GM12873 (cell line): ENCODE measurements at regions not wholly inside any gene's neighbourhood (a gene's known extent, or its start where the extent isn't known, plus 50 kb on each side); places are given as distances from the start of the nearest gene placed in this dataset.

ENCODE experiments used
- CTCF ChIP-seq: IDR thresholded peaks from 2 replicates; pipeline ENCODE4 v1.5.1; 2012; ENCODE audit warnings: low read depth, mild to moderate bottlenecking, moderate library complexity, low read length, control low read depth; ENCODE audit not compliant: insufficient read depth; ENCODE audit errors: missing control alignments

- no peak for TF ChIP-seq CTCF
These were observed 388.9 kb downstream of the HTR1A start for GRCh38 chr5:63573380-63573779.

DNA sequence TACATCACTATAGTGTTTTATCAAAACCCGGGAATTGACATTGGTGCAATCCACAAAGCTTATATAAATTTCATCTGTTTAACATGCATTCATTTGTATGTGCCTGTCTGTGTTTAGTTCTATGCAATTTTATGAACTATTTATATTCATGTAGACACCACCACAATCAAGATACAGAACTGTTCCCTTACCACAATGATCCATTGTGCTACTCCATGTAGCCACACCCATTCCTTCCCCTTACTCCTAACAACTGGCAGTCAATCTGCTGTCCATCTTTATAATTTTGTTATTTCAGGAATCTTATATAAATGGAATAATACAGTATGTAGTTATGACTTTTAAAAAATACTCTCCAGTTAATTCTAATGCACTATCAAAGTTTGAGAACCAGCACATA is 389.5 kb downstream of the HTR1A start:
- TF ChIP-seq CTCF: no peak

- TF ChIP-seq CTCF: no peak
These were observed 391.5 kb downstream of the HTR1A start for GRCh38 chr5:63570752-63571151.

DNA sequence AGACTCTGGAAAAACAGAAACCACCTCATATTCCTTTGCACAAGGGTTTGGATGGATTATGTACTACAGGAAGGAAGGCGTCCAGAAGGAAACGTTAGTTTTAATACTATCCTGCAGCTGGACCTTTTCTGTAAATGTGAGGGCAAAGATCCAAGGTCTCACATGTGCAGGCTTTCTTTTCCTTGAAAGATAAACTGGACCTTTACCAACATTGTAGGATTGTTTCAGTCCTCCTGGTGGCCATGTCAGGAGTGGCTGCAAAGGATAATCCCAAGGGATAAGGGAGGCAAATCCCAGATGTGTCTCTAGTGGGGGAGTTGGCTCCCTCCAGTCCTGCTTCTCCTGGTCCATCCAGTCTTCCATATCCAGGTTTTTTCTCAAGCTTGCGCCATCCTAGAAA is 397.5 kb downstream of the HTR1A start:
- TF ChIP-seq CTCF: no peak

GRCh38 chr5:63563008-63563917 is 399.0 kb downstream of the HTR1A start:
- TF ChIP-seq CTCF: no peak

DNA sequence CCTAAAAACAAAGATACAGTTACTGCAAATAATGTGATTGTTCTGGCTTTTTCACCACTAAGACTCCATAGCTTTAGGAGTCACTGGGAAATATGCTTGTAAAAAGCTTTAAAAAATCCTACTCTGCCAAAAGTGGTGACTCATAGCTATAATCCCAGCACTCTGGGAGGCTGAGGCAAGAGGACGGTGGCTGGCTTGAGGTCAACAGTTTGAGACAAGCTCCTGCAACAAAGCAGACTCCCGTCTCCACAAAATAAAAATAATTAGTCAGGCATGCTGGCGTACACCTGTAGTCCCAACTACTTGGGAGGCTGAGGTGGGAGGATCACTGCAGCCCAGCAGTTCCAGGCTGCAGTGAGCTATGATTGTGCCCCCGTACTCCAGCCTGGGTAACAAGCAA is 406.4 kb downstream of the HTR1A start:
- TF ChIP-seq CTCF: no peak

GRCh38 chr5:63554191-63554590 is 408.1 kb downstream of the HTR1A start:
- TF ChIP-seq CTCF: no peak
